Dedifferentiated amniotic fluid mesenchymal stem cell (primary cell): ENCODE measurements at regions not wholly inside any gene's neighbourhood (a gene's known extent, or its start where the extent isn't known, plus 50 kb on each side); places are given as distances from the start of the nearest gene placed in this dataset.
"Not testable (repeated sequence)": the region's sequence is repeated elsewhere in the genome, so short reads cannot be mapped to it uniquely, and the experiment has no call there.

Experiments
- DNase-seq: peaks from one replicate; pipeline ENCODE4 v3.0.0-alpha.2; 2016; ENCODE audit errors: extremely low spot score

DNA sequence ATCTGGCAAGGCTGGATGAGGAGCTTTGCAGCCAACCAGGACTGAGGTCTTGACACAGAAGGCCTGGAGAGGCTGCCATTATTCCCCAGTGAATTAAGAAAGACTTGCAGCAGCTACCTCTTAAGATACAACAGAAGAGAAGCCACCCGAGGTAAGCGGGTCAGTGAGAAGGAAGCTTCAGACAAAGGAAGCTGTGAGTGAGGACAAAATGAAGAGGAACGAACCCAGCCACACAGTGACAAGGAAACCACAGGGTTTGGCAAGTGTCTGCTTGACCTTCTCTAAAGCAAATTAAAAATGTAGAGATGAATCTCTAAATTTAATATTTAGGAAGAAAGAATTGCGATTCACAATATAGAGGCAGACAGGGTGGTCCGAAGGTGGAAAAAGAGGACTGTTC is 281.8 kb upstream of the FRG1 start:
- DNase-seq: not testable (repeated sequence)

DNA sequence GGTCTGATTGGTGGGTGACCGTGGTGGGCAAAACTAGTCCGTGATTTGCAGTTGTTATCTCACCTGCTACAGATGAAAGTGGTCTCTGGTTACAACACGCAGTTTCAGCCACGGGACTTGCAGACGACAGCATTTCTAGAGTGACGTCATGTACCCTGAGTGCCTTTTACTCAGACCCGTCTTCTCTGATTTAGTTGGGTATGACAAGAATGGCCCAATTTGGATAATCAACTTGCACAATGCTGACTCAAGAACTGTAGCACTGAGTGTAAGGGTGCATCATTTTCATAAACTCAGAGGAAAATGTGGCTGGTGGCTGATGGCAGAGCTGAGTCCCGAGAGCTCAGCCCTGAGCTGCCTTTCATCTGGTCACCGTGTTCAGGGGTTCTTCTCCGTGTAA is 281.4 kb upstream of the FRG1 start:
- DNase-seq: no peak

DNA sequence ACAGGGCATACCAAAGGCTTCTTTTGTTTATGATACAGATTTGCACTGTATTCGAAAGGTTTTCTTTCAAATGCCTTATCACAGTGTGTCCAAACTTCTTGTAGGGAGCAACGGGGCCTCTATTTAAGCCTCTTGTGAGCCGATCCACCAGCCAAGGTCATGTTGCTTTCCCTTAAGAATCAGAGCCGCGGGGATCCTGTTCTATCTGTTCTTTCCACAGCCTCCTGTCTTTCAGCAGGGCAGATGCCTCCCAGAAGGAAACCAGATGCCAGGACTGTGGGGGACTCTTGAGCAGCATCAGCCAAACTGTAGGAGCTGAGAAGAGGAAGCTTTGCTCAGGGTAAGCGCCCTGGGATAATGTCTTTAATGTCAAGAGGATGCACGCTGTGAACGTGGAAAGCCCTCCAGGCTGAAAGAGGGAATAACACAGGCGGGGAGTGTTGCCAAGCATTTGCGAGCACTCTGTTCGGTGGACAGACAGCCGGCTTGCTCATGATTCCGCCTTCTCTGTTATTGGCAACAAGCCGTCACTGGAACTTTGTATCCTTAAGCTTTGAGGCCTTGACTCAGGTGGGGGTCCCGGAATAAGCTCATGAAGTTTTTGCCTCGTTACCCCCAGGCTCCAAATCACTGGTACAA is 279.8 kb upstream of the FRG1 start:
- DNase-seq: no peak

DNA sequence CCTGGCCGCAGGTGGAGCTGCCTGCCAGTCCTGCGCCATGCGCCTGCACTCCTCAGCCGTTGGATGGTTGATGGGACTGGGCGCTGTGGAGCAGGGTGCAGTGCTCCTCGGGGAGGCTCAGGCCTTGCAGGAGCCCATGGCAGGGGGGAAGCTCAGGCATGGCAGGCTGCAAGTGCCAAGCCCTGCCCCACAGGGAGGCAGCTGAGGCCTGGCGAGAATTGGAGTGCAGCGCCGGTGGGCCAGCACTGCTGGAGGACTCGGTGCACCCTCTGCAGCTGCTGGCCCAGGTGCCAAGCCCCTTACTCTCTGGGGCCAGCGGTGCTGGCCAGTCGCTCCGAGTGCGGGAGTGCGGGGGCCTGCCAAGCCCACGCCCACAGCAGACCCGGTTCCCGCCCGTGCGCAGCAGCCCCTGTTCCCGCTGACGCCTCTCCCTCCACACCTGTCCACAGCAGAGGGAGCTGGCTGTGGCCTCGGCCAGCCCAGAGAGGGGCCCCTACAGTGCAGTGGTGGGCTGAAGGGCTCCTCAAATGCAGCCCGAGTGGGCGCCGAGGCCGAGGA is 275.9 kb upstream of the FRG1 start:
- no peak for DNase-seq

DNA sequence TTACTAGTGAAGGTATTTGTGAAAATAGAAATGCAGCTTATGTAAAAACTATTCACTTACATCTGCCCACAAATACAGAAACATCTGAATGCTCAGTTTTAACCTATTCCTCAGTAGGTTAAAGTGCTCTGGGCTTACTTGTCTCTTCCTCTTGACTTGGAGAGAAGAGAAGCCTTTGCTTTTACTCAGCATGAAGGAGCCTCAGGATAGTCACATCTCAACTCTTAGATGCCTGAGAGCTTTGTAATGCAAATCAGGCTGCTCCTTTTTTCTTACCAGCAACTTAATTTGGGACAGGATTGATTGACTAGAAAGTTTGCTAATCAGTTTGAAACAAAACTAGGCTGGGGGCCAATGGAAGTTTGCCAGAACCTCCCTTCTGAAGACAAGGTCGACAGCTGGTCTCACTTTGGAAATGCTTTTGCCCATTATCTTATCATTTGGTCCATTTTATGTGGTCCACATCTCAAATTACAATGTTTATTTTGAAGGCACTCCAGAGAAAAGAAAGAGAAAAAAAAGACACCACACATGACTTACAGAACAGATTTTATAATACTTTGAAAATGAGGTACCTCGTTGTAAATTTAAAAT is 274.9 kb upstream of the FRG1 start:
- not testable (repeated sequence) for DNase-seq

DNA sequence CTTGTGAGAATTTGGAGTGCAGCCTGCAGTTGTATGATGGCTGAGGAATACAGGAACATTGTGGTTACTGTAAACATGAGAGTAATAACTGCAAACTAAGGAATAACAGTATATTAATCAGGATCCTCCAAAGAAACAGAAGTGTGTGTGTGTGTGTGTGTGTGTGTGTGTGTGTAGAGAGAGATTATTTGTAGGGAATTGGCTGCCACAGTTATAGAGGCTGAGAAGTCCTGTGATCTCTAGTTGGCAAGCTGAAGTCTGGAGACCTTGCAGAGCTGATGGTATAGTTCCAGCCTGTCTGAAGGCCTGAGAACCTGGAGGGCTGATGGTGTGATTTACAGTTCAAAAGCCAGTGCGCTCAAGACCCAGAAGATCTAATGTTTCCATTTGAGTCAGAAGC is 273.3 kb upstream of the FRG1 start:
- DNase-seq: not testable (repeated sequence)

DNA sequence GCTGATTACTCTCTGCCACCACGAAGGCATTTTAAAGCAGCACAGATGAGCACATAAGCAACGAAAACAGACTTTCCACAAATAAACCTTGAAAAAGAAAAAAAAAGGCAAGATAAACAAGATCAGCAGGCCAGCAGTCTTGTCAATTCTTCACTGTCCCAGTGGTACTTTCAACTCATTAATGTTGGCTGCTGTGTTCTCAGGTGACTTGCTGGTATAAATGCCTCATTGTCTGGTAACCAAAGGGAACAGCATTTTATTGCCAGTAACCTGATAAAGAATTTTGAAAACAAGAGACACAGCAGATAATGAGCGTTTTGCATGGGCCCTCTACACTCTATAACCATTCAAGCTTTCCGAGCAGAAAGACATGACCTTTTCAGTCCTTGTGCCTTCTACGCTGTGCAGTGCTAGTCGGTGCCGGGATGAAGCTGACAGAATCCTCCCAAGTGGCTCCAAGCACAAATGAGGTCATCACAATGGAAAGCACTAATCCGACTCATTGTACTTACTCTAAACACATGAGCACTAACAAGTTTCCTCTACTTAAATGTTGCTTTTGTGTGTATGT is 242.9 kb upstream of the FRG1 start:
- not testable (repeated sequence) for DNase-seq

DNA sequence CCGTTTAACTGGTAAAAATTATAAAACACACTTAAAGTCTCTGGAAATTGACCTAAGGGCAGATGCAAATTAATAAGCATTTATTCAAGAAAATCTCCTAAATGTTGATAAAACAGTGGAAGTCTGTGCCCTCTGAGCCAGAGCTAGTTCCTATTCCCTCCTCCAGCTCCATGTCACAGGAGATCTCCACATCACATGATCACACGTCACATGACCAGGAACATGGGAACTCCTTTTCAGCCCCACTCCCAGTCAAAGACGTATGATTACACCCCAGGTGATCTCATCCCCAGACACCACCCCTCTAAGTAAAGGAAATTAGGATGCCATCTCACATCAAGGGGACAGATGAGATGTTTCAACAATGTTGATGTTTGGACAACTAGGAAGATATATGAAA is 237.7 kb upstream of the FRG1 start:
- DNase-seq: not testable (repeated sequence)

DNA sequence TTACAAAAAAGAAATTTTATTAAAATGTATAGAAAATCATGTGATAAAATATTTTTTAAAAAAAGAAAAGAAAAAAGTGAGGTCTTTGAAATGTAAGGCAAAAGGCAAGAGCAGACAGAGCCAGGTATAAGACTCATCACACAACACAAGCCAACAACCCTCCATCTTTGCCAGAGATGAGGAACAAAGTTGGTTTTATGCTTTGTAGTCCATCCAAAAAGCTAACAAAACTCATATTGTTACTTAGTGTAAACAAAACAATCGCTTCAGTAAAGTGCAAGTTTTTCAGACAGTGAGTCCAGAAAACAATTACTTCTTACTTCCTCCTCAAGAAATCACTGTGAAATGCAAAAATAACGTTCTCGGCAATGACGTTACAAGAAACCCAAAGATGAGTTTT is 233.9 kb upstream of the FRG1 start:
- DNase-seq: not testable (repeated sequence)

DNA sequence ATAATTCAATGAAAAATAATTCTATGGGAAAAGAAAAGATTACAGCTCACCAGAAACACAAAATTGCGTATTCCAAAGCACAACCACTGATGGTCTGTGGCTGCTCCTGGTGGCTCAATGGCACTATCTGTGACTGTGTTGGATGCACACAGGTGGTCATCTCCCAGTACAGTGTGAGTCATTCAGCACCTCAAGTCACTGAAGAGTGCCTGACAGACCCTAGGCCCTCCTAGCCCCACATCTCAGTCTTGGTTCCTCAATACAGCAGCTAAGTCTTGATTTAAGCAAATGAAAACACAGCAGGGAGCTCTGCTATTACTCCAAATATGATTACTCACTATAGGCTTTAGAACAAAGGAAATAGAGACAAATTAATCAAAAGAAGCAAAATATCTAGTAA is 233.4 kb upstream of the FRG1 start:
- not testable (repeated sequence) for DNase-seq

DNA sequence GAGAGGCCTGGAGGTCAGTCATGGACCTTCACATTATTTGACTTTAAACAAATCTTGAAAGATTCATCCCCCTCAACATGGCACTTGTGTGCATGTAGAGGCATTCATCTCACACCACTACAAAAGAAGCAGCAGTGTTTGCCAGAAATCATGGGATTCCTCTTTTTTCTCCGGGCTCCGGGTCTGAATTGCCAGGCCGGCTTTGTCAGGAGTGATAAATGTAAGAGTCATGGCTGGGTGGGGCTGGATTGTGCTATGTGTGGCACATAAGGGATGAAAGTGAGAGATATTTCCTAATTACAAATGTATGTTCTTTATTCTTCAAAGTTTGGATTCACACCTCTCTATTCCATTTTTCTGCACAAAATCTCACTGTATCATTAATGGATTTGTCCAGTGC is 228.7 kb upstream of the FRG1 start:
- not testable (repeated sequence) for DNase-seq

DNA sequence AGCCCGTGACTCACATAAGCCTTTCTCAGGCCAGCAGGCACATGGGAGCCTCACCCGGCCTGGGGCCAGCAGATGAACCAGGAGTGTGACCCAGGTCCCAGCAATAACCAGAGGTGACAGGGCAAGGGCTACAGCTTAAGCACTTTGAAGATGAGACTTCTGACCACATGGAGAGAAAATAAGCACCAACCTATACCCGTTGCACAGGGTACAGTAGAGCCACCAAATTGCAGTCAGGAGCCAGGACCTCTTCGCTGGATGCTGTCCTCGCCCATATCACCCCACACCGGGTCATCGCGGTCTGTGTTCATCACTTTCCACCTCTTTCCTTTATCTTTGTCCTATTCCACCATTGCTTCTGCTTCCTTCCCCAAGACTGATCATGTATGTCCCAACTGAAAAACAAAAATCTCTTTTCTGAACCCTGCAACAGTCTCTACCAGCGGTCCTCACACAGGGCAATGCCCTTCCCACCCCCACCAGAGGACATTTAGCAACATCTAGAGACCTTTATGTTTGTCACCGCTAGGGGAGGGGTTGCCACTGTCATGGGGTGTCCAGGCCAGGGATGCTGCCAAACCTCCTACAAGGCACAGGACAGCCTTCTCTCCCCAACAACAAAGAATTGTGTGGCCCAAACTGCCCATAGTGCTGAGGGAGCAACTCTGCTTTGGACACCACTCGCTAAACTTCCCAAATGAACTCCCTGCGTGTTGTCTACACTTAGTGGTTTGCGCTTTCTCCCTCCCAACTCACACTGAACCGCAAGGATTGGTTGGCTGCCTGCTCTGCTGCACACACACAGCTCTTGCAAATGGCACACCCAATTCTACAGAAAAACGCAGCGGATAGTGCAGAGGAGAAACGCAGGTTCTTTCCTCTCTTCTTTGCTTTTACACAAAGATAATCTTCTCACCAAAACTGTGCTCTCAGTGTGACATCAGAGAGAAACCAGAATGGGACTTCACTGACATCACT is 219.4 kb upstream of the FRG1 start:
- not testable (repeated sequence) for DNase-seq

DNA sequence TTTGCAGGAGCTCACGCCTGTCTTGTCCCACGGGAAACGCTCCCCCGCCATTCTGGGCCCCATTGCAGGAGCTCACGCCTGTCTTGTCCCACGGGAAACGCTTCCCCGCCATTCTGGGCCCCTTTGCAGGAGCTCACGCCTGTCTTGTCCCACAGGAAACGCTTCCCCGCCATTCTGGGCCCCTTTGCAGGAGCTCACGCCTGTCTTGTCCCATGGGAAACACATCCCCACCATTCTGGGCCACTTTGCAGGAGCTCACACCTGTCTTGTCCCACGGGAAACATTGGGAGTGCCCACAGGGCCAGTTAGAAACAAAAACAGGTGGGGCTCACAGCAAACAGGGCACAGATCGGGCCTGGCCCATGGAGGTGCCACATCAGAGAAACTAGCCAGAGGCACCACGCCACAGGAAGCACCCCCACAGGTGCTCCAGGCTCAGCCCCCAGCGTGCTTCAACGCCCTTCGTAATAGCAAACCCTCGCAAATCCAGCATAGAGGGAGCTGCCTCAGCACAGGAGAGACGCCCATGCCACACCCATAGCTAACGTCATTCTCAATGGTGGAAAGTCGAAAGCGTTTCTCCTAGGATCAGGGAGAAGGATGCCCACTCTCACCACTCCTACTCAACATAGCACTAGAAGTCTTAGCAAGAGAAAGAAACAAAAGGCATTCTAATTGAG is 218.2 kb upstream of the FRG1 start:
- DNase-seq: not testable (repeated sequence)

DNA sequence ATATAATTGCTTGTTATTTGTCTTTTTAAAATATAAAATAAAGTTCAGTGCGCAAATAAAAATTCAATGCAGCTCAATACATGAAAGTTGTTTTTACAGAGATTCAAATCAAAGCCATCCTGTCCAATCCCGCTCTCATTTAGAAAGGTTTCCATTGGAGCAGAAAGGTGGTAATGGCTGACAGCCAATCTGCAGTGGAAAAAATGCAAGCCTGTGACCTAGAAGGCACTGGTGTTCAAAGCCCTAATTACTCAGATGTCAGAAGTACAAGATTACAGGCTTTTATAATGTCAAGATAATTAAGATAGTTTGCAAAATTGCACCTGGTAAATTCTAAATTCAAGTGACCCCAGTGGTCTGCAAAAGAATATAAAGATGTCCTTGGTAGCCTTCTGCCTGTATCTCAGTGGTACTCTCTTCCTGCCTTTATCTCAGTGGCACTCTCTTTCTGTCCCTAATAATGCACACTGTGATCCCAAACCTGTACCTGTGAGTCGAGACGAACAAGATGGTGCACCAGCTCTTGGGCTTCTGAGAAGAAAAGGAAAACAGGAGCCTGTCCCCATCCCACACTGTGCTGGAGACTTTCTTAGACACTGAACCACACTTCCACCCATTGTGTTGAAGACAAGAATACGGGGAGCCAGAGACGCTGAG is 212.6 kb upstream of the FRG1 start:
- not testable (repeated sequence) for DNase-seq

DNA sequence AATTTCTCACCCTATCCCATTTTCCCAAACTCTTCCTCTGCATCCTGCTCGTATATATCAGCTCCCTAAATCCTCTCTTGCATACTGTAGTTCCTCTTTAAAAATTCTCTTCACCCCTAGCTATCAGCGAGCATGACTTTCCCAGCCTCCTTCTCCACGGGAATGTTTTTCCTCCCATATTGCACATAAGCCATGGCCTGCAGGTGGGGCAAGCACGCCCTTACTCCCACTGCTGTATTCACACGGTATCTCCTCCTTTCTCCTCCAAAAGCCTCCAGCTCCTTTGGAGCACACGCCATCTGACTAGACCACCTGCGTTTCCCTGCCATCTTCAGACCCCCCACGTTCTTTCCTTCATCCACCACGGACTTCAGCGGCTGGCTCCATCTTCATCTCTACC is 208.7 kb upstream of the FRG1 start:
- DNase-seq: not testable (repeated sequence)

DNA sequence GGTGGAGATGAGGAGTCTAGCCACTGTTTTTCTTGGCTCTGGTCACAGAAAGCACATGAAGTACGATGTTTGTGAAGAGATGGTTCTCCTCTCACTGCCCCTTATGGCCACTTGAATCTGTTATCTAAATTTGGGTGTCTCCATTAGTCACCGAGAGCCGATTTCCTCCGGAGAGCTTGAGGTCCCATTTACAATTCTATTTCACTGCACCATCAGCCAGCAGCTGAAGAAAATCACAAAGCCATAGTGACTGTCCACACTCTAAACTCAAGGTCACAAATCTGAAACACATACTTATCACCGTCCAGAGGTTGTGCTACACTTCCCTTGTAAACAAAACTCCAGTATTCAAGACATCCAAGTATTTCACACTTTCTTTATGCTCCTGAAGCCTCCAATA is 207.2 kb upstream of the FRG1 start:
- DNase-seq: not testable (repeated sequence)

DNA sequence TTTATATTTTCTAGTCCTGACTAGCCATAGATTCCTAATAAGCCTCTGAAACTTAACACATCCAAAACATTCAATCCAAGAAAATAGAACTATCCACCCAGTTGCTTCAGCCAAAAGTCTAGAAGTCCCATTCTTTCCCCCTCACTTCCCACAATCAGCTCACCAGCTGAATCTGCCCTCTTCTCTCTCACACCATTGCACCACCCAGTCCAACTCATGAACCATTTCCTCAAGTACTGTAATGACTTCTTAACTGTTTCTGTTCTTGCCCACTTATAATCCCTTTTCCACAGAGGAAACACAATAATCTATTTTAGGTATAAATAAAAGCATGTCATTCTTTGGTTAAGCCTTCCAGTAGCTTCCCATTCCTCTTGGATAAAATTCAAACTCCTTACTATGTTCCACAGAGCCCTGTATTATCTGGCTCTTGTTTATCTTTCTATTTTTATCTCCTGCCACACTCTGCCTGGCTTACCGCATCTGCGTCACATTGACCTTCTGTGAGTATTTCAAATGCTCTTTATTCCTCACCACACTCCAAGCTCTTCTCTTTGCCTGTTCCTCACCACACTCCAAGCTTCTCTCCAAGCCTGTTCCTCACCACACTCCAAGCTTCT is 205.9 kb upstream of the FRG1 start:
- DNase-seq: not testable (repeated sequence)

DNA sequence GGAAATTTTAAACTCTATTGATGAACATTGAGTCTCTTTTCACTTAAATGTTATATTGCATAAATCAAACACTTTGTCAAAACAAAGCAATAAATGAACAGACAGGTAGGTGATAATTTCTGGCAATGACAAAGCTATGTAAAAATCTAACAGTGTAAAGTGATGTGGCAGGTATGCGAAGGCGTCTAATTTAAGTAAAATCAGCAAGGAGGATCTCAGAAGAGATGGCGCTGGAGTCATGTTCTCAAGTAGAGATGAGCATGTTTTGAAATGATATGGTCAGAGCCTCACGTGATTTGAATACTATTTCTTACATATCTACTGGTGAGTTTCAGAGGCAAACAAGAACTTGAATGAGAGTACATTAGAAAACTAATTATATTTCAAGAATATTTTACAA is 204.0 kb upstream of the FRG1 start:
- not testable (repeated sequence) for DNase-seq

DNA sequence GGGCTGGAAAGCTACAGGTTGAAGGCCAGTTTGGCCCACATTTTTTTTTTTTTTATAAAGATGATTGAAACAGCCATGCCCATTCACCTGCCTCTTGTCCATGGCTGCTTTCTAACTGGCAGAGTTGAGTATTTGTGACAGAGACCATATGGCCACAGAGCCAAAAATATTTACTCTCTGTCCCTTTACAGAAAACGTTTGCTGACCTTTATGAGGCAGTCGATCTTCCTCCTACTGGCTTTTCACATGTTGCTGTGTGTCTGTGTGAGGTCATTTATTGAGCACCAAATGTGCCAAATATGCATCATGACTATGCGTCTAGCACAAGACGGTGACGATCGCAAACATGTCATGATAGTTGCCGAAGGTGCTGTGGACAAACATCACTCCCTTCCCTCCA is 200.6 kb upstream of the FRG1 start:
- not testable (repeated sequence) for DNase-seq

DNA sequence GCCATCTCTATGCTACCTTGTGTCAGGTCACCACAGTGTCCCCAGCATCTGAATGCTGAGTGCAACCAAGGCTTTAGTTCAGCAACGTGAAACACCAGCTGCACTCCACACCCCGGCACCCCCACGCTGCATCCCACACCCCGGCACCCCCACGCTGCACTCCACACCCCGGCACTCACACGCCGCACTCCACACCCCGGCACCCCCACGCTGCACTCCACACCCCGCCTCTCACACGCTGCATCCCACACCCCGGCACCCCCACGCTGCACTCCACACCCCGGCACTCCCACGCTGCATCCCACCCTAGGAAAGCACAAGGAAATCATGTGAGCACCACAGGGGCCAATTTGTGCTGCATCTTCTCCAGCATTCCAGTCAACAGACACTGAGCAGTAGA is 199.8 kb upstream of the FRG1 start:
- DNase-seq: no peak
